Brain pericyte (primary cell): ENCODE measurements at regions not wholly inside any gene's neighbourhood (a gene's known extent, or its start where the extent isn't known, plus 50 kb on each side); places are given as distances from the start of the nearest gene placed in this dataset.
A peak's percentile ranks its signal among the peaks of the same experiment; 100 is the strongest.
"Not testable (repeated sequence)": the region's sequence is repeated elsewhere in the genome, so short reads cannot be mapped to it uniquely, and the experiment has no call there.

ENCODE experiments used
- DNase-seq: peaks from one replicate; pipeline ENCODE4 v3.0.0-alpha.2; 2012; ENCODE audit warnings: low read depth, low spot score

- DNase-seq = no peak
These were observed 385.9 kb downstream of the GLUD2 start for GRCh38 chrX:121433289-121433688.

GRCh38 chrX:121437666-121438065 is 390.3 kb downstream of the GLUD2 start:
- not testable (repeated sequence) for DNase-seq

- no peak for DNase-seq
These were observed 408.5 kb downstream of the GLUD2 start for GRCh38 chrX:121455890-121456289.

GRCh38 chrX:121456315-121456714 is 408.9 kb downstream of the GLUD2 start:
- no peak for DNase-seq

- DNase-seq = no peak
These were observed 409.7 kb downstream of the GLUD2 start for GRCh38 chrX:121457096-121457495.

GRCh38 chrX:121479406-121479805 is 432.0 kb downstream of the GLUD2 start:
- DNase-seq = no peak

GRCh38 chrX:121496966-121497365 is 449.6 kb downstream of the GLUD2 start:
- no peak for DNase-seq

GRCh38 chrX:121504153-121504552 is 456.7 kb downstream of the GLUD2 start:
- DNase-seq = no peak

- DNase-seq = no peak
These were observed 498.9 kb downstream of the GLUD2 start for GRCh38 chrX:121546317-121546716.

- DNase-seq = no peak
These were observed 511.5 kb downstream of the GLUD2 start for GRCh38 chrX:121558886-121559285.

- no peak for DNase-seq
These were observed 515.2 kb downstream of the GLUD2 start for GRCh38 chrX:121562616-121563015.

GRCh38 chrX:121569609-121570008 is 522.2 kb downstream of the GLUD2 start:
- DNase-seq = no peak

GRCh38 chrX:121570072-121570841 is 522.8 kb downstream of the GLUD2 start:
- DNase-seq = peak; percentile 0

GRCh38 chrX:121571333-121571732 is 523.9 kb downstream of the GLUD2 start:
- DNase-seq = no peak

- DNase-seq = not testable (repeated sequence)
These were observed 527.0 kb downstream of the GLUD2 start for GRCh38 chrX:121574384-121574783.

- no peak for DNase-seq
These were observed 531.8 kb downstream of the GLUD2 start for GRCh38 chrX:121579016-121579760.

- no peak for DNase-seq
These were observed 534.5 kb downstream of the GLUD2 start for GRCh38 chrX:121581885-121582284.

- DNase-seq = no peak
These were observed 538.2 kb downstream of the GLUD2 start for GRCh38 chrX:121585626-121586025.

- DNase-seq = no peak
These were observed 545.5 kb downstream of the GLUD2 start for GRCh38 chrX:121592884-121593283.

- no peak for DNase-seq
These were observed 550.9 kb downstream of the GLUD2 start for GRCh38 chrX:121598356-121598755.

- no peak for DNase-seq
These were observed 587.7 kb downstream of the GLUD2 start for GRCh38 chrX:121635141-121635540.

GRCh38 chrX:121639781-121640180 is 592.4 kb downstream of the GLUD2 start:
- DNase-seq = no peak

GRCh38 chrX:121641560-121641959 is 594.1 kb downstream of the GLUD2 start:
- peak; percentile 16 for DNase-seq
